A673 (cell line): ENCODE measurements at regions not wholly inside any gene's neighbourhood (a gene's known extent, or its start where the extent isn't known, plus 50 kb on each side); places are given as distances from the start of the nearest gene placed in this dataset.

Experiments used
- EZH2 ChIP-seq: fragments of 200-600 bp; sonication (generic); IDR thresholded peaks from 2 replicates; pipeline ENCODE4 v1.6.1; 2017; ENCODE audit warnings: borderline replicate concordance, low read depth, mild to moderate bottlenecking, mixed read lengths, antibody characterized with exemption, low read length; ENCODE audit not compliant: poor library complexity, severe bottlenecking
- TF ChIP-seq, protein P1 (sequence below): fragments of 300-800, 200-600 bp; sonication (generic); conservative IDR thresholded peaks from 2 replicates; pipeline ENCODE4 v1.5.1; 2017; ENCODE audit warnings: low read depth, mild to moderate bottlenecking, antibody characterized with exemption, low read length, moderate library complexity, mixed read lengths

GRCh38 chr17:45686250-45686649, 97.9 kb upstream of the CRHR1 start:
- TF ChIP-seq, protein P1, sequence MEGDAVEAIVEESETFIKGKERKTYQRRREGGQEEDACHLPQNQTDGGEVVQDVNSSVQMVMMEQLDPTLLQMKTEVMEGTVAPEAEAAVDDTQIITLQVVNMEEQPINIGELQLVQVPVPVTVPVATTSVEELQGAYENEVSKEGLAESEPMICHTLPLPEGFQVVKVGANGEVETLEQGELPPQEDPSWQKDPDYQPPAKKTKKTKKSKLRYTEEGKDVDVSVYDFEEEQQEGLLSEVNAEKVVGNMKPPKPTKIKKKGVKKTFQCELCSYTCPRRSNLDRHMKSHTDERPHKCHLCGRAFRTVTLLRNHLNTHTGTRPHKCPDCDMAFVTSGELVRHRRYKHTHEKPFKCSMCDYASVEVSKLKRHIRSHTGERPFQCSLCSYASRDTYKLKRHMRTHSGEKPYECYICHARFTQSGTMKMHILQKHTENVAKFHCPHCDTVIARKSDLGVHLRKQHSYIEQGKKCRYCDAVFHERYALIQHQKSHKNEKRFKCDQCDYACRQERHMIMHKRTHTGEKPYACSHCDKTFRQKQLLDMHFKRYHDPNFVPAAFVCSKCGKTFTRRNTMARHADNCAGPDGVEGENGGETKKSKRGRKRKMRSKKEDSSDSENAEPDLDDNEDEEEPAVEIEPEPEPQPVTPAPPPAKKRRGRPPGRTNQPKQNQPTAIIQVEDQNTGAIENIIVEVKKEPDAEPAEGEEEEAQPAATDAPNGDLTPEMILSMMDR: no peak
- no peak for TF ChIP-seq EZH2
